Stimulated activated CD8-positive, alpha-beta memory T cell treated with anti-CD3 and anti-CD28 coated beads, Interleukin-2, amount 100 ng/mL, for 48 hours (primary cell): ENCODE measurements at regions not wholly inside any gene's neighbourhood (a gene's known extent, or its start where the extent isn't known, plus 50 kb on each side); places are given as distances from the start of the nearest gene placed in this dataset.

Experiments used
- DNase-seq, 2 donors: peaks; one replicate each; pipeline ENCODE4 v3.0.0-alpha.2; 2020; ENCODE audit warnings: low read depth in 2 of 2

- DNase-seq, result no peak
These were observed 105.1 kb downstream of the KCNF1 start for GRCh38 chr2:11016735-11017388.

GRCh38 chr2:11017921-11018320 is 106.2 kb downstream of the KCNF1 start:
- DNase-seq, result no peak

- no peak for DNase-seq
These were observed 107.0 kb downstream of the KCNF1 start for GRCh38 chr2:11018651-11019185.

GRCh38 chr2:11019614-11020013 is 107.9 kb downstream of the KCNF1 start:
- DNase-seq, result no peak

- no peak for DNase-seq
These were observed 110.3 kb downstream of the KCNF1 start for GRCh38 chr2:11022064-11022463.

DNA sequence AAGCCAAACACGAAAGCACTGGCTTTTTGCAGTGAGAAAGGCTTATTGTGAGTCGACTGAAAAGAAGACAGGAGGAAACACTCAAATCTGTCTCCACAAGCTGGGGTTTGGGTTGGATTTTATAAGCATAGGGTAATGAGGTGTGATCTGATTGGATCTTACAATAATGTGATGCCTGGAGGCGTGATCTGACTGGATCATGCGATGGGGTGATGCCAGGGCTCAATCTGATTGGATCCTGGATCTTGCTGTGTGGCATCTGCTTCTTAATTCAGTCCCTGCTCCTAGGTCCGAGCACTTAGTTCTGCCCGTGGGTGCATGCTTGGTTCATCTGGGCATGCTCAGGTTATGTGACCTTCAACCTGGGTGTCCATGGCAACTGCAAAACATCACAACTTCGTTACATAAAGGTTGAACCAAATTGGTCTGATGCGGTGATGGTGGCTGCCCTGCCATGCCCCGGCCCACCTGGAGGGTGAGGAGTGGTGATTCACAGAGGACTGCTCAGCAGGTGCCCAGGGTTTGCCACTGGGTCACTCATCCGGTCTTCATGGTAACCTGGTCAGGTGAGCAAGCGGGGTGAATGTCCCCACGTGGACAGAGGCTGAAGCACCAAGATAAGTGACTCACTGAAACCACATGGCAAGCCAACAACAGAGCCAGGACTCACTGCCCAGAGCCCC is 111.0 kb downstream of the KCNF1 start:
- no peak for DNase-seq

GRCh38 chr2:11023326-11024258 is 111.9 kb downstream of the KCNF1 start:
- DNase-seq, result no peak

DNA sequence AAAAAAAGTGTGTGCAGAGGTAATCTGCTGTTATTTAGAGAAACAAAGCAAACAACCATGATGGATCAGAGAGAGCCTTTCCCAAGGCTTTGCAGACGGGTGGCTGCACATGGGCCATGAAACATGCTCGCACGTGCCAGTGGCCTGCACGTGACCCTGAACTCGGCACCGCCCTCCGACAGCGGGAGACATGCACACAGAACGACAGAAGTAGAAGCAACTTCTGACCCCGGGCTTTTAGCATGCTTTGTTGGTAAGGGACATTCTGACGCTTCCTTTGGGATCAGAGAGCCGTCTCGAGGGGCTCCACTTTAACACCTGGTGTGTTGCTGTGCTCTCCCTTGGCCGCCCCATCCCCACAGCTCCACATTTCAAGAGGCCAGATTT is 112.5 kb downstream of the KCNF1 start:
- DNase-seq, result no peak

GRCh38 chr2:11024687-11025086 is 113.0 kb downstream of the KCNF1 start:
- DNase-seq, result no peak

GRCh38 chr2:11026286-11026921 is 114.7 kb downstream of the KCNF1 start:
- DNase-seq, result no peak

GRCh38 chr2:11027195-11027594 is 115.5 kb downstream of the KCNF1 start:
- no peak for DNase-seq

DNA sequence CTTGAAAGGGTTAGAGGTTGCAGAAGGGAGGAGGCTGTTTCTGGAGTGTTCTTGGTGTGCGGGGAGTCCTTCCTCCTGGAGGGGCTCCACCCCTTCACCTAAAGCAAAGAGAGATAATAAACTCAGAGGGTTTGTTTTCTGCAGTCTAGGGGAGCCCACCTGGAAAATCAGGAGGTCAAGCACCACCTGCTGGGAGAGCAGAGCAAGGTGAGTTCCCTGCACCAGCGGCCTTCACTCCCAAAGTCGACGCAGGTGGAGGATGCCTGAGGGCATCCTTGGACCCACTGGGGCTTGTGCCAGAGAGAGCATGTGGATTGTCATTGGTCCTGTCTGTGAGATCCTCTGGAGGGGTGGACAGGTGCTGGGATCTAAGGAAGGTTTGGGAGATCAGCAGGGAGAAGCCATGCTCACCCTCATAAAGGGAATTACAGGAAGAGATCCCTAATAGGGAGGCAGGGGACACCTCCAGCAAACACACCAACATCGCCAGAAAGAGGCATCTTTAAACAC is 116.7 kb downstream of the KCNF1 start:
- no peak for DNase-seq

DNA sequence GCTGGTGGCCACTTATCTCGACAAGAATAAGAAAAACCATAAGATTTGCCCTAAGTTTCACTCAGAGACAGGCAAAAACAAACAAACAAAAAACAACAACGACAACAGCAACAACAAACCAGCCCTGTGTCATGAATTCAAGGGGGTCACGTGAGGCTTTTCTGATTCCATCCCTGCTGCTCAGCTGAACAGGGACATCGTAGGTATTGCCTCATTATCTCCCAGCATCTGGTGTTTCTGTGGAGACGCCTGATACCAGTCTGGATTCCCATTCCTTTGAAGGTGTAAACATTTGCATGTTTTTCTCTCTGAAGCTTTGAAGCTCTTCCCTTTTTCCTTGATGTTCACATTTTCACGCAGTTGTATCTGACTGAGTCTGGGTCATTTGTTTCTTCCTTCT is 117.4 kb downstream of the KCNF1 start:
- no peak for DNase-seq

DNA sequence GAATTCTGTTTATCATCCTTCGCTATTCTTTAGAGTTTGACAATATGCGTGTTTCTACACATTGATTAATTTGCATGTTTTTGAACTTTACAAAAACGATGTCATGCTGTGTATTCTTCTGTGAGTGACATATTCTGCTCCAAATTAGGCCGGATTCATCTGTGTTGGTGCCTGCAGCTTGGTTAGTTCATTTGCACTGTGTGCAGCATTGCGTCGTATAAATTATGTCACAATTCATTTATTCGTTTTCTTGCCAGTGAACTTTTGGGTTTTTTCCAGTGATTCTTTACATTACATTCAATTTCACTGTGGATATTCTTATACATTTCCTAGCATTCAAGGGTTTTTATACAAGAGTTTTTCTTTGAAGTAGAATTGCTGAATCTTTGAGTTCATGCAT is 118.3 kb downstream of the KCNF1 start:
- no peak for DNase-seq

GRCh38 chr2:11030909-11031308 is 119.2 kb downstream of the KCNF1 start:
- no peak for DNase-seq

- no peak for DNase-seq
These were observed 120.1 kb downstream of the KCNF1 start for GRCh38 chr2:11031876-11032275.

DNA sequence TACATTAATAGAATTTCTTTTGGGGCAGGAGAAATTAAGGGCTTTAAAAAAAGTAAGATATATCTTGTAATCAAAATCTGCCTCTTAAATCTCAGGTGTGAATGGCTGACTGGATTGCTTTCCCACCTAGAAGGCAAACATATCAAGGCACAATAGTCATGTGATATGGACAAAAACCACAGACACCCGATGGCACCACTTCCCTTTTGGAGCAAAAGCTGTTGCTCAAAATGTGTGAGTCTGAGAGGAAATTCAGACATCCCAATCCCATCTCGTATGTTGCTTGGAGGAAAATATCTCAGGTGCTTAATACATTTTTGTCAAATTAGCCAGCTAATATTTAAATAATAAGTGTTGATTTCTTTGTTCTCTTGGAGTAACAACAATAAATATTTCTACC is 120.7 kb downstream of the KCNF1 start:
- DNase-seq, result no peak

- no peak for DNase-seq
These were observed 121.4 kb downstream of the KCNF1 start for GRCh38 chr2:11033114-11033513.

GRCh38 chr2:11038641-11039040 is 116.6 kb upstream of the SLC66A3 start:
- DNase-seq, result no peak

DNA sequence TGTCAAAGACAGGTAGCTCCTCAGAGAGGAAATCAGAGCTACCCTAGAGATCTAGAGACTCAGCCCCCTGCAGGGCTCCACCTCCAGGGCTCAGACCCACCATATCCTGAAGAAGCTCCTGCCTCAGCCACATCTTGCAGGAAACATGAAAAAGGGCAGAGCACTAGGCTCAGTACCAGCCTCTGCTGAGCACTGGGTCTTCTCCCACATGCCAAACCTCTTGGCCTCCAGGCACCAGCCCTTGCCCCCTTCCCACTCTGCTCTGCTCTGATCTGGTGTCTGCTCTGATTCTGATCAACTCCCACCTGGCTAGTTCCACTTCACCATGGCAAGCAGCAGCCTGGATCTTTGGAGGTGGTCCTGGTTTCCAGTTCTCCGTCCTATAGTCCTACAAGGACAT is 114.3 kb upstream of the SLC66A3 start:
- DNase-seq, result no peak

DNA sequence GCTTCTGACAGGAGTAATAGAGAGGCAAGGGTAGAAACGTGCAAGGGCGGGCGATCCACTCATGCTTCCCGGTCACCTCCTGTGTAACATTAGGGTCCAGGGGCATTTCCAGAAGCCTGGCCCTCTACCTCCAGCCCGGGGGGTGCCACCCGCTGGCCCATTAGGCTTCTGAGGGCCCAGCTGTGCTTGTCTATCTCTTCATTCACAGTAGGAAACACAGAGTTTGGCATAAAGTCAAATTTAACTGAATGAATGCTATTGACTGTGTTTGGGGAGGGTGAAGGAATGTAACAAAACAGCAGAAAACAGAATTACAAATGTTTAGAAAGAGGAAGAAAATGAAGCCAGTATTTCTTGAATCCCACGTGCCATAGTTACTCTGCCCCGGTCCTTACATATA is 112.4 kb upstream of the SLC66A3 start:
- DNase-seq, result no peak

GRCh38 chr2:11043245-11043644 is 112.0 kb upstream of the SLC66A3 start:
- no peak for DNase-seq
